Gastrocnemius medialis (tissue), 4 donors: ENCODE measurements at regions not wholly inside any gene's neighbourhood (a gene's known extent, or its start where the extent isn't known, plus 50 kb on each side); places are given as distances from the start of the nearest gene placed in this dataset.

Source experiments
- ATAC-seq, 2 donors: fragments of 150-250 bp; one replicate each; pipeline ENCODE4 v1.9.1; 2016
- DNase-seq, 2 donors: peaks; one replicate each; pipeline ENCODE4 v3.0.0-alpha.2; 2019
- H3K27ac ChIP-seq, 4 donors: fragments of 200-600 bp; sonication (generic); 1 replicate in 1 of 4; 2 replicates in 3 of 4; pipeline ENCODE4 v1.5.1; 2016 to 2018; ENCODE audit warnings: mild to moderate bottlenecking in 2 of 4, moderate library complexity in 1 of 4
- H3K27me3 ChIP-seq, 3 donors: fragments of 200-600 bp; sonication (generic) in 2 of 3; 1 replicate in 1 of 3; 2 replicates in 2 of 3; pipeline versions ENCODE4 v1.5.1 to v1.6.0; 2016 to 2019; ENCODE audit warnings: mild to moderate bottlenecking in 1 of 3, moderate library complexity in 1 of 3
- H3K36me3 ChIP-seq, 2 donors: fragments of 200-600 bp; sonication (generic) in 1 of 2; one replicate each; pipeline ENCODE4 v1.5.1; 2017 to 2018
- H3K4me1 ChIP-seq, 2 donors: fragments of 200-600 bp; sonication (generic) in 1 of 2; one replicate each; pipeline ENCODE4 v1.5.1; 2016 to 2017; ENCODE audit warnings: mild to moderate bottlenecking in 2 of 2
- H3K4me3 ChIP-seq, 4 donors: fragments of 200-600 bp; sonication (generic) in 3 of 4; 1 replicate in 1 of 4; 2 replicates in 3 of 4; pipeline ENCODE4 v1.5.1; 2016 to 2019; ENCODE audit warnings: mild to moderate bottlenecking in 2 of 4
- H3K9me3 ChIP-seq, 3 donors: fragments of 200-600 bp; sonication (generic) in 2 of 3; 1 replicate in 1 of 3; 2 replicates in 2 of 3; pipeline ENCODE4 v1.5.1; 2016 to 2019
- CTCF ChIP-seq, 5 experiments: fragments of 450-650 bp in 3 of 5; fragments of 200-600 bp in 2 of 5; sonication (generic) in 2 of 5; IDR thresholded peaks in 4 of 5; conservative IDR thresholded peaks in 1 of 5; 1 replicate in 4 of 5; 2 replicates in 1 of 5; pipeline ENCODE4 v1.5.1; 2016 to 2019; ENCODE audit warnings: antibody characterized with exemption in 5 of 5, mild to moderate bottlenecking in 3 of 5, moderate library complexity in 3 of 5
- POLR2A ChIP-seq, 2 donors: fragments of 450-650 bp; IDR thresholded peaks; one replicate each; pipeline ENCODE4 v1.6.1; 2017; ENCODE audit warnings: antibody characterized with exemption in 2 of 2, mild to moderate bottlenecking in 2 of 2, moderate library complexity in 2 of 2
- in situ Hi-C, 4 donors: fragments of 200-750 bp; cut with MboI; loops; one replicate each; pipeline versions ENCODE4 v1.15.0 to v1.8.0; 2017; ENCODE audit warnings: low sequenced_read_pairs in 4 of 4
- intact Hi-C: fragments of 100-400 bp; cut with DNase I; formaldehyde crosslinking; loops from one replicate; pipeline ENCODE4 v1.15.1; 2023; ENCODE audit warnings: low total_unique reads

- no peak overlapping the region for H3K27ac ChIP-seq
- TF ChIP-seq CTCF (IDR thresholded peaks at IDR 0.05 in 4 of 5, conservative IDR thresholded peaks at IDR 0.05 in 1 of 5) (no peak), POLR2A (IDR thresholded peaks at IDR 0.05) (no peak)
- DNase-seq: no peak
- no peaks in the 10 kb centered on the region for H3K4me1 ChIP-seq
- no peaks in the 10 kb centered on the region for H3K27me3 ChIP-seq
- in situ Hi-C loops (no loop called here), intact Hi-C loops (no loop called here)
- no peaks in the 10 kb centered on the region for H3K9me3 ChIP-seq
- ATAC-seq: no peak
- H3K4me3 ChIP-seq: no peak overlapping the region
- H3K36me3 ChIP-seq: no peaks in the 10 kb centered on the region
These were observed 78.0 kb upstream of the KCNJ3 start for GRCh38 chr2:154620471-154620870.

GRCh38 chr2:154623819-154624218 lies 74.7 kb upstream of the KCNJ3 start:
- in situ Hi-C loops (no loop called here), intact Hi-C loops (no loop called here)
- Histone ChIP-seq H3K9me3 (no peaks in the 10 kb centered on the region), H3K27me3 (no peaks in the 10 kb centered on the region), H3K27ac (no peak overlapping the region), H3K4me3 (no peak overlapping the region), H3K4me1 (no peaks in the 10 kb centered on the region), H3K36me3 (no peaks in the 10 kb centered on the region)
- DNase-seq: no peak
- no peak for ATAC-seq
- TF ChIP-seq CTCF (IDR thresholded peaks at IDR 0.05 in 4 of 5, conservative IDR thresholded peaks at IDR 0.05 in 1 of 5) (peak in 1 of 5 experiments; percentile 33), POLR2A (IDR thresholded peaks at IDR 0.05) (no peak)

GRCh38 chr2:154637456-154637855 lies 61.0 kb upstream of the KCNJ3 start:
- H3K27me3 ChIP-seq: no peaks in the 10 kb centered on the region
- no peaks in the 10 kb centered on the region for H3K36me3 ChIP-seq
- no peak overlapping the region for H3K4me3 ChIP-seq
- DNase-seq: no peak
- no peak for ATAC-seq
- intact Hi-C loops (no loop called here), in situ Hi-C loops (no loop called here)
- TF ChIP-seq POLR2A (IDR thresholded peaks at IDR 0.05) (no peak), CTCF (IDR thresholded peaks at IDR 0.05 in 4 of 5, conservative IDR thresholded peaks at IDR 0.05 in 1 of 5) (no peak)
- no peak overlapping the region for H3K27ac ChIP-seq
- no peaks in the 10 kb centered on the region for H3K4me1 ChIP-seq
- H3K9me3 ChIP-seq: no peaks in the 10 kb centered on the region

GRCh38 chr2:154638783-154639182 lies 59.7 kb upstream of the KCNJ3 start:
- Histone ChIP-seq H3K27me3 (no peaks in the 10 kb centered on the region), H3K4me1 (no peaks in the 10 kb centered on the region), H3K36me3 (no peaks in the 10 kb centered on the region), H3K4me3 (no peak overlapping the region), H3K9me3 (no peaks in the 10 kb centered on the region), H3K27ac (no peak overlapping the region)
- in situ Hi-C loops (no loop called here), intact Hi-C loops (no loop called here)
- TF ChIP-seq POLR2A (IDR thresholded peaks at IDR 0.05): no peak
- no peak for TF ChIP-seq CTCF (IDR thresholded peaks at IDR 0.05 in 4 of 5, conservative IDR thresholded peaks at IDR 0.05 in 1 of 5)
- DNase-seq (no peak), ATAC-seq (no peak)

- H3K9me3 ChIP-seq: no peaks in the 10 kb centered on the region
- ATAC-seq (no peak), DNase-seq (no peak)
- no peaks in the 10 kb centered on the region for H3K27me3 ChIP-seq
- no peak for TF ChIP-seq POLR2A (IDR thresholded peaks at IDR 0.05)
- no peak for TF ChIP-seq CTCF (IDR thresholded peaks at IDR 0.05 in 4 of 5, conservative IDR thresholded peaks at IDR 0.05 in 1 of 5)
- intact Hi-C loops (no loop called here), in situ Hi-C loops (no loop called here)
- H3K27ac ChIP-seq: no peak overlapping the region
- H3K4me1 ChIP-seq: no peaks in the 10 kb centered on the region
- H3K4me3 ChIP-seq: no peak overlapping the region
- H3K36me3 ChIP-seq: no peaks in the 10 kb centered on the region
These were observed 58.5 kb upstream of the KCNJ3 start for GRCh38 chr2:154640000-154640399.
